Endothelial cell of umbilical vein (primary cell): ENCODE measurements at regions not wholly inside any gene's neighbourhood (a gene's known extent, or its start where the extent isn't known, plus 50 kb on each side); places are given as distances from the start of the nearest gene placed in this dataset.

Source experiments
- BruUV-seq: library from RNA; stranded (reverse); fragments of 400-500 nt; replicated peaks from 2 replicates; lab custom pipeline; 2021; lab: Mats Ljungman, UMichigan
- CTCF ChIA-PET: fragments of 300-600, 350-600 bp; sonication (Branson Sonifier 250); formaldehyde crosslinking; loops from one replicate; lab custom pipeline; 2021; ENCODE audit warnings: antibody characterized with exemption, inconsistent platforms; lab: Charles Lee
- POLR2A ChIA-PET: fragments of 300-600, 350-600 bp; sonication (Branson Sonifier 250); formaldehyde crosslinking; loops from one replicate; lab custom pipeline; 2021; ENCODE audit warnings: antibody characterized with exemption, inconsistent platforms; lab: Charles Lee
- DNase-seq: peaks from one replicate; pipeline ENCODE4 v3.0.0-alpha.2; 2011; ENCODE audit warnings: low read depth, low spot score
- FAIRE-seq: peaks from 2 replicates; lab custom pipeline; 2011; peaks lifted over from hg19 to GRCh38; lab: Jason Lieb, UNC
- H2AFZ ChIP-seq: 2 replicates; pipeline ENCODE4 v1.6.0; 2012; ENCODE audit warnings: low read depth, low read length, control low read depth, inconsistent platforms
- H3K27ac ChIP-seq: 2 replicates; pipeline ENCODE4 v1.5.1; 2011; ENCODE audit warnings: low read depth, mild to moderate bottlenecking, control low read depth, low read length, moderate library complexity; ENCODE audit not compliant: insufficient read depth
- H3K27me3 ChIP-seq, 2 experiments: 2 replicates each; pipeline versions ENCODE4 v1.6.0 to v1.6.1; 2011; ENCODE audit warnings: low read length in 2 of 2, mixed read lengths in 1 of 2; ENCODE audit not compliant: control insufficient read depth in 2 of 2, insufficient read depth in 2 of 2
- H3K36me3 ChIP-seq, 2 experiments: 2 replicates in 1 of 2; 3 replicates in 1 of 2; pipeline ENCODE4 v1.5.1; 2011; ENCODE audit warnings: low read length in 2 of 2, mild to moderate bottlenecking in 1 of 2, moderate library complexity in 1 of 2; ENCODE audit not compliant: control insufficient read depth in 2 of 2, insufficient read depth in 2 of 2; ENCODE audit errors: extremely low read depth in 1 of 2
- H3K4me1 ChIP-seq: 3 replicates; pipeline ENCODE4 v1.5.1; 2011; ENCODE audit warnings: mild to moderate bottlenecking, low read length; ENCODE audit not compliant: control insufficient read depth, insufficient read depth; ENCODE audit errors: extremely low read depth
- H3K4me2 ChIP-seq: 2 replicates; pipeline ENCODE4 v1.6.1; 2011; ENCODE audit warnings: low read length, control low read depth, mixed read lengths; ENCODE audit not compliant: insufficient read depth
- H3K4me3 ChIP-seq, 3 experiments: fragments of 200-600 bp in 1 of 3; sonication (generic), shearing (Covaris generic) in 1 of 3; replicated peaks in 1 of 3; 2 replicates each; pipeline ENCODE4 v1.5.1; 2011 to 2016; ENCODE audit warnings: control low read depth in 3 of 3, low read length in 3 of 3, mild to moderate bottlenecking in 2 of 3, inconsistent platforms in 1 of 3, low read depth in 1 of 3, moderate library complexity in 1 of 3; ENCODE audit not compliant: insufficient read depth in 1 of 3
- H3K79me2 ChIP-seq: 2 replicates; pipeline ENCODE4 v1.6.0; 2012; ENCODE audit warnings: low read length, inconsistent platforms; ENCODE audit not compliant: control insufficient read depth, insufficient read depth
- H3K9ac ChIP-seq: replicated peaks from 2 replicates; pipeline ENCODE3; 2011; ENCODE audit warnings: low read length, control low read depth; ENCODE audit not compliant: insufficient read depth; ENCODE audit errors: extremely low read depth
- H3K9me1 ChIP-seq: replicated peaks from 3 replicates; pipeline ENCODE4 v1.6.0; 2011; ENCODE audit warnings: mild to moderate bottlenecking, low read length; ENCODE audit not compliant: control insufficient read depth, insufficient read depth; ENCODE audit errors: extremely low read depth
- H3K9me3 ChIP-seq: replicated peaks from 2 replicates; pipeline ENCODE4 v1.5.1; 2012; ENCODE audit warnings: low read length, inconsistent platforms; ENCODE audit not compliant: control insufficient read depth, insufficient read depth
- H4K20me1 ChIP-seq: replicated peaks from 2 replicates; pipeline ENCODE3; 2011; ENCODE audit warnings: mild to moderate bottlenecking, low read length; ENCODE audit not compliant: control insufficient read depth, insufficient read depth; ENCODE audit errors: extremely low read depth
- EZH2 ChIP-seq: IDR thresholded peaks from 2 replicates; pipeline ENCODE4 v1.6.1; 2012; ENCODE audit warnings: borderline replicate concordance, low read depth, mild to moderate bottlenecking, moderate library complexity, low read length, inconsistent platforms; ENCODE audit not compliant: severe bottlenecking
- FOS ChIP-seq: IDR thresholded peaks from 2 replicates; pipeline ENCODE4 v1.6.1; 2011; ENCODE audit warnings: mild to moderate bottlenecking, low read length, moderate library complexity, borderline replicate concordance; ENCODE audit not compliant: insufficient read depth
- GATA2 ChIP-seq: IDR thresholded peaks from 2 replicates; pipeline ENCODE4 v1.7.0; 2011; ENCODE audit warnings: low read depth, mild to moderate bottlenecking, moderate library complexity, mixed read lengths, low read length; ENCODE audit not compliant: insufficient read length, insufficient read depth
- JUN ChIP-seq: IDR thresholded peaks from 2 replicates; pipeline ENCODE4 v1.6.1; 2011; ENCODE audit warnings: borderline replicate concordance, low read depth; ENCODE audit not compliant: insufficient read length, insufficient read depth
- MAX ChIP-seq: IDR thresholded peaks from 2 replicates; pipeline ENCODE4 v1.6.1; 2011; ENCODE audit not compliant: insufficient read depth, insufficient read length
- MYC ChIP-seq: IDR thresholded peaks from one replicate; pipeline ENCODE4 v1.6.1; 2011; ENCODE audit warnings: mild to moderate bottlenecking, low read depth, low read length
- POLR2A ChIP-seq: IDR thresholded peaks from 2 replicates; pipeline ENCODE4 v1.6.1; 2012; ENCODE audit warnings: low read depth, mild to moderate bottlenecking, control low read depth, low read length
- POLR2AphosphoS5 ChIP-seq: IDR thresholded peaks from 2 replicates; pipeline ENCODE4 v1.6.1; 2012; ENCODE audit warnings: low read depth, mild to moderate bottlenecking, control low read depth, low read length, moderate library complexity; ENCODE audit not compliant: insufficient read depth
- dilution Hi-C: fragments of 300-500 bp; cut with MboI; formaldehyde crosslinking; loops from one replicate; pipeline ENCODE4 v1.15.0; 2019; ENCODE audit warnings: low sequenced_read_pairs; ENCODE audit not compliant: extremely low pct_ligation_motif_present
- intact Hi-C: fragments of 100-400 bp; cut with micrococcal nuclease; formaldehyde crosslinking; loops from one replicate; pipeline ENCODE4 v1.10.0; 2022
- TF ChIP-seq, protein P1 (sequence below), 2 donors: IDR thresholded peaks; 1 replicate in 1 of 2; 2 replicates in 1 of 2; pipeline ENCODE4 v1.5.1; 2011; ENCODE audit warnings: low read length in 2 of 2, mild to moderate bottlenecking in 2 of 2, moderate library complexity in 2 of 2, control low read depth in 1 of 2, inconsistent platforms in 1 of 2, low read depth in 1 of 2; ENCODE audit not compliant: insufficient read depth in 1 of 2; ENCODE audit errors: extremely low read depth in 1 of 2

- FAIRE-seq = no peak
- H3K4me1 ChIP-seq = no peaks in the 10 kb centered on the region
These were observed 281.9 kb downstream of the UTRN start for GRCh38 chr6:144566868-144567615.

More at GRCh38 chr6:144566868-144567615, 281.9 kb downstream of the UTRN start:
- no peak overlapping the region for H3K4me2 ChIP-seq
- H3K9ac ChIP-seq = no peak overlapping the region
- H2AFZ ChIP-seq = no peak overlapping the region
- no peaks in the 10 kb centered on the region for H3K9me1 ChIP-seq
- no peaks in the 10 kb centered on the region for H4K20me1 ChIP-seq
- ChIA-PET CTCF (interaction anchor here (1.3 to 1.5 kb wide), 3 partner anchors 14 to 462 kb away, joined by 3 to 4 read pairs (median 4); no protein-coding TSS in a partner anchor), POLR2A (no interaction called here)
- no peaks in the 10 kb centered on the region for H3K9me3 ChIP-seq
- no peak overlapping the region for H3K27ac ChIP-seq
- TF ChIP-seq POLR2A = no peak
- TF ChIP-seq FOS = no peak
- no peak for TF ChIP-seq JUN
- TF ChIP-seq, protein P1, sequence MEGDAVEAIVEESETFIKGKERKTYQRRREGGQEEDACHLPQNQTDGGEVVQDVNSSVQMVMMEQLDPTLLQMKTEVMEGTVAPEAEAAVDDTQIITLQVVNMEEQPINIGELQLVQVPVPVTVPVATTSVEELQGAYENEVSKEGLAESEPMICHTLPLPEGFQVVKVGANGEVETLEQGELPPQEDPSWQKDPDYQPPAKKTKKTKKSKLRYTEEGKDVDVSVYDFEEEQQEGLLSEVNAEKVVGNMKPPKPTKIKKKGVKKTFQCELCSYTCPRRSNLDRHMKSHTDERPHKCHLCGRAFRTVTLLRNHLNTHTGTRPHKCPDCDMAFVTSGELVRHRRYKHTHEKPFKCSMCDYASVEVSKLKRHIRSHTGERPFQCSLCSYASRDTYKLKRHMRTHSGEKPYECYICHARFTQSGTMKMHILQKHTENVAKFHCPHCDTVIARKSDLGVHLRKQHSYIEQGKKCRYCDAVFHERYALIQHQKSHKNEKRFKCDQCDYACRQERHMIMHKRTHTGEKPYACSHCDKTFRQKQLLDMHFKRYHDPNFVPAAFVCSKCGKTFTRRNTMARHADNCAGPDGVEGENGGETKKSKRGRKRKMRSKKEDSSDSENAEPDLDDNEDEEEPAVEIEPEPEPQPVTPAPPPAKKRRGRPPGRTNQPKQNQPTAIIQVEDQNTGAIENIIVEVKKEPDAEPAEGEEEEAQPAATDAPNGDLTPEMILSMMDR (IDR thresholded peaks at IDR 0.05; ENCODE audit: extremely low read depth in 1 of 2, insufficient read depth in 1 of 2, low read depth in 1 of 2, low read length in 2 of 2) = no peak
- no peak for TF ChIP-seq MAX
- TF ChIP-seq MYC = no peak
- no peak for TF ChIP-seq GATA2
- TF ChIP-seq EZH2 = no peak
- TF ChIP-seq POLR2AphosphoS5 = no peak
- no TSS peak for BruUV-seq
- H3K4me3 ChIP-seq = no peak overlapping the region
- no peak for DNase-seq
- H3K79me2 ChIP-seq = no peaks in the 10 kb centered on the region
- no peaks in the 10 kb centered on the region for H3K27me3 ChIP-seq
- dilution Hi-C loops = no loop called here
- intact Hi-C loops = no loop called here
- peaks cover 2% of the 10 kb centered on the region in 2 experiments for H3K36me3 ChIP-seq
